T-helper 17 cell (primary cell): ENCODE measurements at regions not wholly inside any gene's neighbourhood (a gene's known extent, or its start where the extent isn't known, plus 50 kb on each side); places are given as distances from the start of the nearest gene placed in this dataset.
"Not testable (repeated sequence)": the region's sequence is repeated elsewhere in the genome, so short reads cannot be mapped to it uniquely, and the experiment has no call there.

Experiments used
- ATAC-seq: fragments of 150-1000 bp; cut with Tn5 transposase; 2 replicates; pipeline ENCODE4 v1.10.0; 2021; ENCODE audit warnings: mild to moderate bottlenecking, moderate library complexity
- DNase-seq, 3 donors: peaks; one replicate each; pipeline versions ENCODE4 v3.0.0 to v3.0.0-alpha.2; 2020 to 2021
- H3K9me3 ChIP-seq: one replicate; pipeline ENCODE4 v1.7.0; 2013; ENCODE audit warnings: low read length, mild to moderate bottlenecking; ENCODE audit not compliant: control insufficient read depth, poor library complexity, severe bottlenecking
- H3K27ac Mint-ChIP-seq: one replicate; pipeline ENCODE4 v1.8.0; 2022; ENCODE audit warnings: mild to moderate bottlenecking, moderate library complexity, mixed read lengths
- H3K27me3 Mint-ChIP-seq: one replicate; pipeline ENCODE4 v1.8.0; 2022; ENCODE audit warnings: mixed read lengths
- H3K36me3 Mint-ChIP-seq: one replicate; pipeline ENCODE4 v1.8.0; 2022; ENCODE audit warnings: low read depth, mixed read lengths
- H3K4me1 Mint-ChIP-seq: one replicate; pipeline ENCODE4 v1.8.0; 2022; ENCODE audit warnings: mild to moderate bottlenecking, mixed read lengths
- H3K4me3 Mint-ChIP-seq: one replicate; pipeline ENCODE4 v1.8.0; 2022; ENCODE audit warnings: mild to moderate bottlenecking, moderate library complexity, mixed read lengths

- not testable (repeated sequence) for H3K36me3 Mint-ChIP-seq, H3K27ac Mint-ChIP-seq, H3K4me3 Mint-ChIP-seq, H3K27me3 Mint-ChIP-seq, DNase-seq, ATAC-seq, H3K4me1 Mint-ChIP-seq, H3K9me3 ChIP-seq
Measured at GRCh38 chr6:69450493-69450892, 346.3 kb downstream of the LMBRD1 start.

- Mint-ChIP-seq H3K27me3 (no peaks in the 10 kb centered on the region), H3K4me1 (no peaks in the 10 kb centered on the region), H3K27ac (no peak overlapping the region), H3K4me3 (no peak overlapping the region), H3K36me3 (no peaks in the 10 kb centered on the region)
- ATAC-seq (no peak), DNase-seq (no peak)
- H3K9me3 ChIP-seq, result no peaks in the 10 kb centered on the region
Measured at GRCh38 chr6:69449887-69450286, 346.9 kb downstream of the LMBRD1 start.
